Peyer's patch (tissue), 4 donors: ENCODE measurements at regions not wholly inside any gene's neighbourhood (a gene's known extent, or its start where the extent isn't known, plus 50 kb on each side); places are given as distances from the start of the nearest gene placed in this dataset.

Source experiments
- CTCF ChIP-seq, 6 experiments: fragments of 450-650 bp in 4 of 6; fragments of 200-600 bp in 2 of 6; sonication (generic) in 1 of 6; IDR thresholded peaks; one replicate each; pipeline ENCODE4 v1.5.1; 2017 to 2019; ENCODE audit warnings: antibody characterized with exemption in 6 of 6, mild to moderate bottlenecking in 3 of 6, moderate library complexity in 1 of 6
- POLR2A ChIP-seq, 2 donors: fragments of 450-650 bp; IDR thresholded peaks; one replicate each; pipeline ENCODE4 v1.5.1; 2017; ENCODE audit warnings: antibody characterized with exemption in 2 of 2, mild to moderate bottlenecking in 2 of 2, moderate library complexity in 2 of 2

DNA sequence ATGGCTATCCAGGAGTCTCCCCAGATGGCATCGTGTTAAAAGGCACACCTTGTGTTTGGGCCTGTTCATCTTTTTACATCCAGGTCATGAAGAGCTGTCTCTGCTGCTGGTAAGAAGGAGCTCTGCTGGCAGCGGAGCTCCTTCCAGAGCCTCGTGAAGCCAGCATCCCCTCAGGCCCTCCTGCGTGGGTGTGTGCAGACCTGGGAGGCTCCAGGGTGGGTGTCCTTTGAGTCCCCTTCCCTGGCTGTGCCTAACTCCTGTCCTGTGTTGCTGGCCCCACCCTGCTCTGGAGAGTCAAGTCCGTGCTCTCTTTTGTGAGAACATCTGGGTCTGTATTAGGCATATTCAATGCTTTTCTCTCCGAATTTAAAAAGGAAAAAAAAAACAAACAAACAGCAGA, 149.6 kb upstream of the IRX2 start:
- no peak for TF ChIP-seq CTCF (IDR thresholded peaks at IDR 0.05)
- TF ChIP-seq POLR2A (IDR thresholded peaks at IDR 0.05), result no peak
